Naive thymus-derived CD4-positive, alpha-beta T cell (primary cell): ENCODE measurements at regions not wholly inside any gene's neighbourhood (a gene's known extent, or its start where the extent isn't known, plus 50 kb on each side); places are given as distances from the start of the nearest gene placed in this dataset.

Source experiments
- ATAC-seq: fragments of 150-1000 bp; cut with Tn5 transposase; 2 replicates; pipeline ENCODE4 v1.10.0; 2021; ENCODE audit warnings: mild to moderate bottlenecking, moderate library complexity
- CTCF ChIA-PET: fragments of 350-600 bp; sonication (Branson Sonifier 250); formaldehyde crosslinking; loops from one replicate; lab custom pipeline; 2021; ENCODE audit warnings: antibody characterized with exemption; lab: Charles Lee
- POLR2A ChIA-PET: fragments of 350-600 bp; sonication (Branson Sonifier 250); formaldehyde crosslinking; loops from one replicate; lab custom pipeline; 2021; ENCODE audit warnings: antibody characterized with exemption, inconsistent platforms; lab: Charles Lee
- DNase-seq, 9 donors: peaks; one replicate each; pipeline versions ENCODE4 v3.0.0 to v3.0.0-alpha.2; 2020 to 2022; ENCODE audit warnings: mixed read lengths in 1 of 9
- H3K27ac ChIP-seq: one replicate; pipeline ENCODE4 v1.7.0; 2013; ENCODE audit warnings: mild to moderate bottlenecking, low read depth, low read length, moderate library complexity
- H3K27me3 ChIP-seq, 2 donors: one replicate each; pipeline ENCODE4 v1.7.0; 2013; ENCODE audit warnings: low read length in 2 of 2, mild to moderate bottlenecking in 2 of 2, moderate library complexity in 2 of 2; ENCODE audit not compliant: control insufficient read depth in 2 of 2, insufficient read depth in 2 of 2
- H3K36me3 ChIP-seq, 3 experiments: 1 replicate in 2 of 3; 2 replicates in 1 of 3; pipeline ENCODE4 v1.7.0; 2013; ENCODE audit warnings: low read length in 3 of 3, mild to moderate bottlenecking in 3 of 3, moderate library complexity in 1 of 3; ENCODE audit not compliant: insufficient read depth in 3 of 3, control insufficient read depth in 2 of 3
- H3K4me1 ChIP-seq, 2 donors: one replicate each; pipeline ENCODE4 v1.7.0; 2013; ENCODE audit warnings: low read length in 2 of 2, mild to moderate bottlenecking in 2 of 2, moderate library complexity in 1 of 2; ENCODE audit not compliant: control insufficient read depth in 2 of 2, insufficient read depth in 2 of 2
- H3K4me3 ChIP-seq: 2 replicates; pipeline ENCODE4 v1.7.0; 2013; ENCODE audit warnings: mild to moderate bottlenecking, low read length
- H3K9me3 ChIP-seq, 3 experiments: 1 replicate in 2 of 3; 2 replicates in 1 of 3; pipeline ENCODE4 v1.7.0; 2013; ENCODE audit warnings: low read length in 3 of 3; ENCODE audit not compliant: control insufficient read depth in 2 of 3
- H3K27ac Mint-ChIP-seq, 9 donors: one replicate each; pipeline ENCODE4 v1.8.0; 2020 to 2022; ENCODE audit warnings: mixed read lengths in 9 of 9, mild to moderate bottlenecking in 8 of 9, moderate library complexity in 5 of 9, inconsistent platforms in 2 of 9
- H3K27me3 Mint-ChIP-seq, 5 donors: one replicate each; pipeline ENCODE4 v1.8.0; 2021 to 2022; ENCODE audit warnings: mixed read lengths in 5 of 5, mild to moderate bottlenecking in 1 of 5
- H3K36me3 Mint-ChIP-seq, 5 donors: one replicate each; pipeline ENCODE4 v1.8.0; 2020 to 2022; ENCODE audit warnings: mixed read lengths in 5 of 5, mild to moderate bottlenecking in 3 of 5, inconsistent platforms in 1 of 5
- H3K4me1 Mint-ChIP-seq, 7 donors: one replicate each; pipeline ENCODE4 v1.8.0; 2020 to 2022; ENCODE audit warnings: mixed read lengths in 7 of 7, mild to moderate bottlenecking in 3 of 7, inconsistent platforms in 1 of 7
- H3K4me3 Mint-ChIP-seq, 10 donors: one replicate each; pipeline ENCODE4 v1.8.0; 2020 to 2022; ENCODE audit warnings: mild to moderate bottlenecking in 10 of 10, mixed read lengths in 10 of 10, moderate library complexity in 6 of 10, inconsistent platforms in 2 of 10
- H3K9me3 Mint-ChIP-seq, 11 donors: one replicate each; pipeline ENCODE4 v1.8.0; 2020 to 2022; ENCODE audit warnings: mixed read lengths in 11 of 11, mild to moderate bottlenecking in 4 of 11, inconsistent platforms in 1 of 11, moderate library complexity in 1 of 11
- intact Hi-C, 2 donors: fragments of 100-400 bp; cut with micrococcal nuclease; formaldehyde crosslinking; loops; one replicate each; pipeline ENCODE4 v1.15.1; 2023

DNA sequence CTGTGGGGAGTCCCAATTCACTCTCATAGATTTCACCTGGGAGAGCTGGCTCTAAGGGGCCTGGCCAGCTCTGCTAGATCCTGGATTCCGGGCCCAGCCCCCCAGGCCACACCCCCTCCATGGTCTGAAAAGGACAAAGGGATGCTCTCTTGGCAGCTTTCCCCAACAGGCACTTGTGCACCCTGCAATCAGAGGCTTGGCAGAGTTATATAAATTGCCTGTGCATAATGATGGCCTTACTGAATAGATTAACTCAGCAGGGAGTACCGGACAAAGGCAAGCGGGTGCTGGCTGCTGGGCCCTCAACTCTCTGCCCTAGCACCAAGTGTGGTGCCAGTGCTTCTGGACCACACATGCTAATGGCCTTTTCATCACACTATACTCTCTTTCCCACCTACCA lies 461.6 kb downstream of the BUD13 start:
- ChIA-PET CTCF (no interaction called here), POLR2A (no interaction called here)
- Histone ChIP-seq H3K27ac (no peak overlapping the region), H3K27me3 (no peaks in the 10 kb centered on the region), H3K4me3 (no peak overlapping the region), H3K9me3 (no peaks in the 10 kb centered on the region), H3K4me1 (no peaks in the 10 kb centered on the region), H3K36me3 (no peaks in the 10 kb centered on the region)
- H3K4me3 Mint-ChIP-seq: no peak overlapping the region
- peaks cover 0 to 12% (median 3%) of the 10 kb centered on the region in 11 donors for H3K9me3 Mint-ChIP-seq
- H3K36me3 Mint-ChIP-seq: no peaks in the 10 kb centered on the region
- H3K27ac Mint-ChIP-seq: no peak overlapping the region
- ATAC-seq (no peak), DNase-seq (no peak)
- peaks cover 0 to 6% (median 0%) of the 10 kb centered on the region in 7 donors for H3K4me1 Mint-ChIP-seq
- peaks cover 9 to 54% (median 36%) of the 10 kb centered on the region in 5 donors for H3K27me3 Mint-ChIP-seq
- intact Hi-C loops: no loop called here

DNA sequence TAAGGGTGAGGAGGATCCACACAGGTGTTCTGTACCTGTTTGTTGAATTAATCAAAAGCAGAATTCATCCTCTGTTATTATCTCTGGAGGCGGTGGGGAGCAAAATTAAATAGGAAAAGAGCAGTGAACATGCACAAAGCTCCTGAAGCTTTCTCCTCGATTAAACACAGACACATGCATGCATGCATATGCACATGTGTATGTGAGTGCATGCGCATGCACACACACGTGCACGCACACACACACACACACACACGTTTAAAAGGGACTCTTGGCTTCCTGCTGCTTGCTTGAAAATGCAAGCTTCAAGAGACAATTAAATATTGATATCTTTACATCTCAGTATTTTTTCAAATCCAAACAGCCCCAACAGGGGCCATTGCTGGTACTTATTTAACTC lies 462.1 kb downstream of the BUD13 start:
- no peak overlapping the region for H3K4me3 ChIP-seq
- CTCF ChIA-PET: no interaction called here
- DNase-seq (no peak), ATAC-seq (no peak)
- no peak overlapping the region for H3K27ac ChIP-seq
- no peaks in the 10 kb centered on the region for H3K27me3 ChIP-seq
- no peaks in the 10 kb centered on the region for H3K4me1 ChIP-seq
- Mint-ChIP-seq H3K9me3 (peaks cover 0 to 10% (median 3%) of the 10 kb centered on the region in 11 donors), H3K27ac (no peak overlapping the region), H3K4me1 (peaks cover 0 to 6% (median 0%) of the 10 kb centered on the region in 7 donors), H3K27me3 (peaks cover 9 to 53% (median 35%) of the 10 kb centered on the region in 5 donors), H3K4me3 (no peak overlapping the region), H3K36me3 (no peaks in the 10 kb centered on the region)
- POLR2A ChIA-PET: no interaction called here
- no peaks in the 10 kb centered on the region for H3K9me3 ChIP-seq
- intact Hi-C loops: no loop called here
- H3K36me3 ChIP-seq: no peaks in the 10 kb centered on the region

GRCh38 chr11:116310226-116310625 lies 462.6 kb downstream of the BUD13 start:
- Mint-ChIP-seq H3K4me3 (no peak overlapping the region), H3K4me1 (peaks cover 0 to 6% (median 0%) of the 10 kb centered on the region in 7 donors), H3K36me3 (no peaks in the 10 kb centered on the region), H3K27ac (no peak overlapping the region), H3K27me3 (peaks cover 9 to 53% (median 32%) of the 10 kb centered on the region in 5 donors), H3K9me3 (peaks cover 0 to 6% (median 3%) of the 10 kb centered on the region in 11 donors)
- intact Hi-C loops: no loop called here
- H3K4me3 ChIP-seq: no peak overlapping the region
- no peaks in the 10 kb centered on the region for H3K36me3 ChIP-seq
- ChIA-PET CTCF (no interaction called here), POLR2A (no interaction called here)
- DNase-seq (no peak), ATAC-seq (no peak)
- H3K27ac ChIP-seq: no peak overlapping the region
- H3K4me1 ChIP-seq: no peaks in the 10 kb centered on the region
- no peaks in the 10 kb centered on the region for H3K9me3 ChIP-seq
- H3K27me3 ChIP-seq: no peaks in the 10 kb centered on the region

DNA sequence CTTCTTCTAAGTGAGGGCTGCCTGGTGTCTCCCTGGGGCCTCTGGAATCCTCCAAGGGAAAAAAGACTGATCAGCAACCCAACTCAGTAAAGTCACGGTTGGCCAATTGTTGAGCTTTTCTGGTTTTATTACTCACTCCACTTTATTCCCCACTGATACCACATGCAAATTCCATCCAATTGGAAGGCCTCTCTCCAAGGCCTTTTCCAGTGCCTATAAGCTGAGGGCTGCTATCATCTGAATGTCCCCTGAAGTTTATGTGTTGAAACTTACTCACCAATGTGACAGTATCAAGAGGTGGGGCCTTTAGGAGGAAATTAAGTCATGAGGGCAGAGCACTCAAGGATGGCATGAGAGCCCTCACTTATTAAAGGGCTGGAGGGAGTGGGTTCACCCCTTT lies 463.3 kb downstream of the BUD13 start:
- Histone ChIP-seq H3K27me3 (no peaks in the 10 kb centered on the region), H3K4me1 (no peaks in the 10 kb centered on the region), H3K36me3 (no peaks in the 10 kb centered on the region), H3K9me3 (no peaks in the 10 kb centered on the region), H3K4me3 (no peak overlapping the region), H3K27ac (no peak overlapping the region)
- Mint-ChIP-seq H3K4me3 (no peak overlapping the region), H3K27me3 (peaks cover 7 to 49% (median 28%) of the 10 kb centered on the region in 5 donors), H3K27ac (no peak overlapping the region), H3K9me3 (peaks cover 0 to 6% (median 0%) of the 10 kb centered on the region in 11 donors), H3K4me1 (peaks cover 0 to 4% (median 0%) of the 10 kb centered on the region in 7 donors), H3K36me3 (no peaks in the 10 kb centered on the region)
- DNase-seq (no peak), ATAC-seq (no peak)
- ChIA-PET CTCF (no interaction called here), POLR2A (no interaction called here)
- intact Hi-C loops: no loop called here

DNA sequence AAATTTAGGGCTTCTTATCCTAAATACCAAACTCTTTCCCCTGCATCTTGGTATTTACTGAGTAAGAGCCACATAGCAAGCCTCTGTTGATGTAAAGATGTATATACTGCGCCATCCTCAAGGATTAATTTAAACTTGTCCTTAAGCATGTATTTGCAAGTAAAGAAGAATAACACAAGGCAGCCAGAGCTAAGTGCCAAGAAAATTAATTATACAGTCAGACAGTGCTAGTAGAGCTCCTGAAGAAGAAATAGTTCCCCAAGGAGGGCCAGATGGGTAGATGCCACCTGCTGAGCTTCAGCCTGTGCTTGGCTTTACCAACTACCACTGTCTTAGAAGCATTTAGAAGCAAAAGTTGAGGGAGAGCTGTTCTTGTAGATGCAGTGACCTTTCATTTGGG lies 470.0 kb downstream of the BUD13 start:
- Histone ChIP-seq H3K27ac (no peak overlapping the region), H3K36me3 (no peaks in the 10 kb centered on the region), H3K27me3 (no peaks in the 10 kb centered on the region), H3K4me3 (no peak overlapping the region), H3K9me3 (no peaks in the 10 kb centered on the region), H3K4me1 (no peaks in the 10 kb centered on the region)
- Mint-ChIP-seq H3K4me1 (no peaks in the 10 kb centered on the region), H3K27ac (no peak overlapping the region), H3K9me3 (no peaks in the 10 kb centered on the region), H3K27me3 (peaks cover 0 to 9% (median 7%) of the 10 kb centered on the region in 5 donors), H3K36me3 (no peaks in the 10 kb centered on the region), H3K4me3 (no peak overlapping the region)
- CTCF ChIA-PET: no interaction called here
- ATAC-seq: no peak
- POLR2A ChIA-PET: no interaction called here
- DNase-seq: no peak
- intact Hi-C loops: no loop called here

- ChIA-PET POLR2A (no interaction called here), CTCF (no interaction called here)
- H3K27ac Mint-ChIP-seq: no peak overlapping the region
- H3K4me1 ChIP-seq: no peaks in the 10 kb centered on the region
- H3K27me3 Mint-ChIP-seq: peaks cover 0 to 8% (median 4%) of the 10 kb centered on the region in 5 donors
- H3K27ac ChIP-seq: no peak overlapping the region
- H3K27me3 ChIP-seq: no peaks in the 10 kb centered on the region
- intact Hi-C loops: no loop called here
- no peak for DNase-seq
- no peaks in the 10 kb centered on the region for H3K36me3 ChIP-seq
- H3K4me3 Mint-ChIP-seq: no peak overlapping the region
- H3K9me3 Mint-ChIP-seq: no peaks in the 10 kb centered on the region
- H3K9me3 ChIP-seq: no peaks in the 10 kb centered on the region
- no peak for ATAC-seq
- no peaks in the 10 kb centered on the region for H3K36me3 Mint-ChIP-seq
- H3K4me1 Mint-ChIP-seq: no peaks in the 10 kb centered on the region
- no peak overlapping the region for H3K4me3 ChIP-seq
Measured at GRCh38 chr11:116301141-116301540, 471.6 kb downstream of the BUD13 start.

DNA sequence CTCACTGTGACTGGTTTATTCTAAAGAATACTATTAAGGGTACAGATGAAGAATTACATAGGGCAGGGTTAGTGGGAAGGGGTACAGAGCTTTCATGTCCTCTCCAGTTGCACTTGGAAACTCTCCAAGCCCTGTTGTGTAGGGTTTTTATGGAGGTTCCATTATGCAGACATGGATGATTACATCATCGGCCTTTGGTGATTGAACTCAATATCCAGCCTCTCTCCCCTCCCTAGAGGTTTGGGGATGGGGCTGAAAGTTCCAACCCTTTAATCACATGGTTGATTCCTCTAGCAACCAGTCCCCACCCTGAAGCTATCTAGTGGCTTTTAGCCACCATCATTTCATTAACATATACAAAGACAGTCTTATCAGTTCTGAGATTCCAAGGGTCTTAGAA lies 472.6 kb downstream of the BUD13 start:
- ChIA-PET POLR2A (no interaction called here), CTCF (no interaction called here)
- H3K4me1 ChIP-seq: no peaks in the 10 kb centered on the region
- intact Hi-C loops: no loop called here
- Mint-ChIP-seq H3K27me3 (peaks cover 0 to 13% (median 5%) of the 10 kb centered on the region in 5 donors), H3K4me3 (no peak overlapping the region), H3K27ac (no peak overlapping the region), H3K36me3 (no peaks in the 10 kb centered on the region), H3K9me3 (peaks cover 0 to 3% (median 0%) of the 10 kb centered on the region in 11 donors), H3K4me1 (no peaks in the 10 kb centered on the region)
- H3K36me3 ChIP-seq: no peaks in the 10 kb centered on the region
- H3K9me3 ChIP-seq: no peaks in the 10 kb centered on the region
- no peak for ATAC-seq
- no peaks in the 10 kb centered on the region for H3K27me3 ChIP-seq
- no peak for DNase-seq
- no peak overlapping the region for H3K4me3 ChIP-seq
- H3K27ac ChIP-seq: no peak overlapping the region
